NB4 (cell line): ENCODE measurements at regions not wholly inside any gene's neighbourhood (a gene's known extent, or its start where the extent isn't known, plus 50 kb on each side); places are given as distances from the start of the nearest gene placed in this dataset.

Source experiments
- POLR2A ChIP-seq: IDR thresholded peaks from 2 replicates; pipeline ENCODE4 v1.6.1; 2011; ENCODE audit warnings: mild to moderate bottlenecking; ENCODE audit not compliant: insufficient read length; ENCODE audit errors: extremely low read depth
- TF ChIP-seq, protein P1 (sequence below): IDR thresholded peaks from one replicate; pipeline ENCODE4 v1.5.1; 2012; ENCODE audit warnings: low read depth, low read length

GRCh38 chr3:19668163-19668562 lies 265.9 kb downstream of the EFHB start:
- TF ChIP-seq, protein P1, sequence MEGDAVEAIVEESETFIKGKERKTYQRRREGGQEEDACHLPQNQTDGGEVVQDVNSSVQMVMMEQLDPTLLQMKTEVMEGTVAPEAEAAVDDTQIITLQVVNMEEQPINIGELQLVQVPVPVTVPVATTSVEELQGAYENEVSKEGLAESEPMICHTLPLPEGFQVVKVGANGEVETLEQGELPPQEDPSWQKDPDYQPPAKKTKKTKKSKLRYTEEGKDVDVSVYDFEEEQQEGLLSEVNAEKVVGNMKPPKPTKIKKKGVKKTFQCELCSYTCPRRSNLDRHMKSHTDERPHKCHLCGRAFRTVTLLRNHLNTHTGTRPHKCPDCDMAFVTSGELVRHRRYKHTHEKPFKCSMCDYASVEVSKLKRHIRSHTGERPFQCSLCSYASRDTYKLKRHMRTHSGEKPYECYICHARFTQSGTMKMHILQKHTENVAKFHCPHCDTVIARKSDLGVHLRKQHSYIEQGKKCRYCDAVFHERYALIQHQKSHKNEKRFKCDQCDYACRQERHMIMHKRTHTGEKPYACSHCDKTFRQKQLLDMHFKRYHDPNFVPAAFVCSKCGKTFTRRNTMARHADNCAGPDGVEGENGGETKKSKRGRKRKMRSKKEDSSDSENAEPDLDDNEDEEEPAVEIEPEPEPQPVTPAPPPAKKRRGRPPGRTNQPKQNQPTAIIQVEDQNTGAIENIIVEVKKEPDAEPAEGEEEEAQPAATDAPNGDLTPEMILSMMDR = no peak
- TF ChIP-seq POLR2A = no peak
